Hepatocyte (in vitro differentiated cells): ENCODE measurements at regions not wholly inside any gene's neighbourhood (a gene's known extent, or its start where the extent isn't known, plus 50 kb on each side); places are given as distances from the start of the nearest gene placed in this dataset.

Experiments
- DNase-seq: peaks from one replicate; pipeline ENCODE4 v3.0.0-alpha.2; 2016; ENCODE audit warnings: low spot score
- H2AFZ ChIP-seq: fragments of 200-600 bp; sonication (generic); 2 replicates; pipeline ENCODE4 v1.6.0; 2016; ENCODE audit warnings: antibody characterized with exemption, mild to moderate bottlenecking
- H3K27ac ChIP-seq: fragments of 200-600 bp; sonication (generic); 2 replicates; pipeline ENCODE4 v1.5.1; 2016; ENCODE audit warnings: mild to moderate bottlenecking
- H3K27me3 ChIP-seq: fragments of 200-600 bp; sonication (generic); 2 replicates; pipeline ENCODE4 v1.6.1; 2016
- H3K36me3 ChIP-seq: fragments of 200-600 bp; sonication (generic); replicated peaks from 2 replicates; pipeline ENCODE4 v1.5.1; 2016; ENCODE audit warnings: low read depth; ENCODE audit not compliant: insufficient read depth
- H3K4me1 ChIP-seq: fragments of 200-600 bp; sonication (generic); 2 replicates; pipeline ENCODE4 v1.5.1; 2016; ENCODE audit warnings: mild to moderate bottlenecking, moderate library complexity; ENCODE audit not compliant: insufficient read depth
- H3K4me2 ChIP-seq: fragments of 200-600 bp; sonication (generic); 2 replicates; pipeline ENCODE4 v1.6.0; 2016
- H3K4me3 ChIP-seq: fragments of 200-600 bp; sonication (generic); 2 replicates; pipeline ENCODE4 v1.5.1; 2016; ENCODE audit warnings: mild to moderate bottlenecking
- H3K79me2 ChIP-seq: fragments of 200-600 bp; sonication (generic); 2 replicates; pipeline ENCODE4 v1.6.0; 2017; ENCODE audit warnings: mild to moderate bottlenecking
- H3K9me2 ChIP-seq: fragments of 200-600 bp; sonication (generic); replicated peaks from 2 replicates; pipeline ENCODE4 v1.6.0; 2017; ENCODE audit warnings: mild to moderate bottlenecking; ENCODE audit not compliant: insufficient read depth
- H3K9me3 ChIP-seq: fragments of 200-600 bp; sonication (generic); 2 replicates; pipeline ENCODE4 v1.5.1; 2016; ENCODE audit warnings: low read depth, mild to moderate bottlenecking
- H4K20me1 ChIP-seq: fragments of 200-600 bp; sonication (generic); 2 replicates; pipeline ENCODE4 v1.6.0; 2016; ENCODE audit warnings: mild to moderate bottlenecking; ENCODE audit not compliant: insufficient read depth, poor library complexity, severe bottlenecking
- EZH2 ChIP-seq: fragments of 200-600 bp; sonication (generic); IDR thresholded peaks from 2 replicates; pipeline ENCODE4 v1.6.1; 2016; ENCODE audit warnings: antibody characterized with exemption, mild to moderate bottlenecking, borderline replicate concordance
- EZH2phosphoT487 ChIP-seq: fragments of 200-600 bp; sonication (generic); IDR thresholded peaks from one replicate; pipeline ENCODE4 v1.6.1; 2018; ENCODE audit warnings: antibody characterized with exemption, mild to moderate bottlenecking, low read depth, moderate library complexity; ENCODE audit not compliant: unreplicated experiment, severe bottlenecking
- WGBS: methylation state at CpG from one replicate; pipeline ENCODE4 v1.1.6; 2016; ENCODE audit warnings: low lambda C conversion rate; ENCODE audit errors: missing lambda C conversion rate; 5-methylcytosine and 5-hydroxymethylcytosine counted together
- TF ChIP-seq, protein P1 (sequence below): fragments of 200-600 bp; sonication (generic); IDR thresholded peaks from 2 replicates; pipeline ENCODE4 v1.5.1; 2016; ENCODE audit warnings: antibody characterized with exemption, mild to moderate bottlenecking; ENCODE audit not compliant: poor library complexity

DNA sequence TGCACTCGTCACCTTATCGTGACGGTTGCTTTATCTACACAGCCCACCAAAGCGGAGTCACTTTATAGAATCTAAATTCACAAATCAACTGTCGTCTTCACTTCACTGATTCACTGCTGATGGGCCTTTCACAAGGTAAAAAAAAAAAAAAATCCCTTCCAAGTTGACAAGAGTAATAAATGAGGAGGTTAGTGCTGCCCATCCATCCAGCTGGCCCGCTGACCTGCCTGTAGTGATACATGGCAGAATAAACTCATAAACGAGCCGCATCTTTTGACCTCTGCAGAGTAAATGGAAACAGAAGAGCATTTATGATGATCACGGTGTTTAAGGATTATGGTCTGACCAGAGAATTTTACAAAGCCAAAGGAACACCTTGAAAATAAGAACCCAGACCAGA is 227.3 kb upstream of the IRX5 start:
- Histone ChIP-seq H2AFZ (no peak overlapping the region), H3K9me2 (no peaks in the 10 kb centered on the region), H3K36me3 (no peaks in the 10 kb centered on the region), H3K9me3 (no peaks in the 10 kb centered on the region), H4K20me1 (no peaks in the 10 kb centered on the region), H3K79me2 (no peaks in the 10 kb centered on the region), H3K27me3 (peaks cover 4% of the 10 kb centered on the region), H3K27ac (no peak overlapping the region), H3K4me3 (no peak overlapping the region), H3K4me2 (no peak overlapping the region), H3K4me1 (no peaks in the 10 kb centered on the region)
- WGBS: 74% methylated on average over 9 of the region's 9 CpGs
- no peak for TF ChIP-seq EZH2phosphoT487
- TF ChIP-seq EZH2: no peak
- TF ChIP-seq, protein P1, sequence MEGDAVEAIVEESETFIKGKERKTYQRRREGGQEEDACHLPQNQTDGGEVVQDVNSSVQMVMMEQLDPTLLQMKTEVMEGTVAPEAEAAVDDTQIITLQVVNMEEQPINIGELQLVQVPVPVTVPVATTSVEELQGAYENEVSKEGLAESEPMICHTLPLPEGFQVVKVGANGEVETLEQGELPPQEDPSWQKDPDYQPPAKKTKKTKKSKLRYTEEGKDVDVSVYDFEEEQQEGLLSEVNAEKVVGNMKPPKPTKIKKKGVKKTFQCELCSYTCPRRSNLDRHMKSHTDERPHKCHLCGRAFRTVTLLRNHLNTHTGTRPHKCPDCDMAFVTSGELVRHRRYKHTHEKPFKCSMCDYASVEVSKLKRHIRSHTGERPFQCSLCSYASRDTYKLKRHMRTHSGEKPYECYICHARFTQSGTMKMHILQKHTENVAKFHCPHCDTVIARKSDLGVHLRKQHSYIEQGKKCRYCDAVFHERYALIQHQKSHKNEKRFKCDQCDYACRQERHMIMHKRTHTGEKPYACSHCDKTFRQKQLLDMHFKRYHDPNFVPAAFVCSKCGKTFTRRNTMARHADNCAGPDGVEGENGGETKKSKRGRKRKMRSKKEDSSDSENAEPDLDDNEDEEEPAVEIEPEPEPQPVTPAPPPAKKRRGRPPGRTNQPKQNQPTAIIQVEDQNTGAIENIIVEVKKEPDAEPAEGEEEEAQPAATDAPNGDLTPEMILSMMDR: no peak
- DNase-seq: no peak

DNA sequence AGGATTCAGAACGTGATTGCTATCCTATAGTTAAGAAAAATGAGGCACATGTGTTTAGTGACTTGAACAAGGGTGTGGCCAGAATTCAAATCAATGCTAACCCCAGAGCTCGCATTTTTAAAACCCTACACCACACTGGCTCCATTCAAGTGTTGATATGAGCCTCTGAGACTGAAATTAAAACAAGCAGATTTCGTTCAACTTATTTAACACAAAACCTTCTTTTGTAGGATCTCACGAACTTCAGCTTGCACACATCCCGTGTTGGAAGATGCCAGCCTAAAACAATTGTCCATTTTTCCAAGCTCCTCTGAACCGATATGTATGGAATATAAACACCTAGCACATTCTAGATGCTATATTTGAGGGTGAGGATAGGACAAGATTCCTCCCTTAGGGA is 231.0 kb upstream of the IRX5 start:
- no peak overlapping the region for H3K27ac ChIP-seq
- 88% methylated on average over 6 of the region's 6 CpGs for WGBS
- H3K4me2 ChIP-seq: no peak overlapping the region
- H3K79me2 ChIP-seq: no peaks in the 10 kb centered on the region
- peaks cover 4% of the 10 kb centered on the region for H3K27me3 ChIP-seq
- no peaks in the 10 kb centered on the region for H3K9me2 ChIP-seq
- peaks cover 15% of the 10 kb centered on the region for H3K4me1 ChIP-seq
- H3K36me3 ChIP-seq: no peaks in the 10 kb centered on the region
- no peak for DNase-seq
- H3K9me3 ChIP-seq: no peaks in the 10 kb centered on the region
- no peak overlapping the region for H3K4me3 ChIP-seq
- TF ChIP-seq EZH2 (no peak), EZH2phosphoT487 (no peak)
- TF ChIP-seq, protein P1: no peak
- no peaks in the 10 kb centered on the region for H4K20me1 ChIP-seq
- no peak overlapping the region for H2AFZ ChIP-seq

DNA sequence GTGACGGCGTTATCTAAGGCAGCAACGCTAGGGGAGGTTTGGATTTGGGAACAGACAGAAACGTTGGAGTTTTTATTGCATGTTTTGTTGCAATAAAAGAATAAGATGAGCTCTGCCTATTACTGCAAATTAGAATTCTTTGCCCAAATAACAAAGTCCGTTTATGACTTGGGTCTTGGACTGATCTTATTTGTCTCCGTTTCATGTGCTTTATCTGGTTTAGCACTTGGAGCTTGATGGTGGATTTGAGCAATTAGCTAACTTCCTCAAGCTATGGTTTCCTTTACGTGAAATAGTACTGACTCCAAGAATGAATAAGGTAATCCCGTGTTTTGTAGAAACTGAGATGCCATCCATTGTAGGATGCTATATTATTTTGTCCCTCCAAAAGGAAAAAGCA is 233.0 kb upstream of the IRX5 start:
- H3K4me1 ChIP-seq: peaks cover 15% of the 10 kb centered on the region
- no peaks in the 10 kb centered on the region for H3K79me2 ChIP-seq
- no peaks in the 10 kb centered on the region for H3K9me2 ChIP-seq
- H4K20me1 ChIP-seq: no peaks in the 10 kb centered on the region
- no peak for DNase-seq
- H3K27me3 ChIP-seq: peaks cover 4% of the 10 kb centered on the region
- H3K9me3 ChIP-seq: no peaks in the 10 kb centered on the region
- H3K27ac ChIP-seq: no peak overlapping the region
- no peaks in the 10 kb centered on the region for H3K36me3 ChIP-seq
- peak overlapping the region; percentile 32 for H3K4me2 ChIP-seq
- TF ChIP-seq EZH2phosphoT487 (no peak), EZH2 (no peak)
- TF ChIP-seq, protein P1: no peak
- no peak overlapping the region for H3K4me3 ChIP-seq
- no peak overlapping the region for H2AFZ ChIP-seq
- WGBS: 44% methylated on average over 8 of the region's 8 CpGs

DNA sequence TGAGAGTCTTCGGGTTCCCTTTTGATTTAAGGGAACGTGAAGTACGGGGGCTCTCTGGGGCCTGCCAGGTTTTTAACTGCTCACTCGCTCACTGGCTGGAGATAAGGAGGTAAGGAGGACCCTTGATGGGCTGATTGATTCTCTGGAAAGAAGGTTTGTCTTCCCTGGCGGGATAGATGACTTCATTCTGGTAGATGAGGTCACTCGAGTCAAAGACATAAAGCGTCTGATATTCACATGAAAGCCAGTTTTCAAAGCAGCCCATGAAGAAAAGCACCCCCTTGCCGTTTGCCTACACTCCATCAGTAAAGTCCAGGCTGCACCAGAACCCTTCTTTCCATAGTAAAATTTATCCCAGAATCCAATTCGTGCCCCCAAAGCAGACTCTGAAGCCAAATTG is 233.7 kb upstream of the IRX5 start:
- Histone ChIP-seq H2AFZ (no peak overlapping the region), H3K9me3 (no peaks in the 10 kb centered on the region), H3K9me2 (no peaks in the 10 kb centered on the region), H3K27ac (no peak overlapping the region), H3K36me3 (no peaks in the 10 kb centered on the region), H4K20me1 (no peaks in the 10 kb centered on the region), H3K79me2 (no peaks in the 10 kb centered on the region), H3K27me3 (peaks cover 4% of the 10 kb centered on the region), H3K4me1 (peaks cover 15% of the 10 kb centered on the region), H3K4me3 (no peak overlapping the region), H3K4me2 (peak overlapping the region; percentile 32)
- TF ChIP-seq EZH2phosphoT487 (no peak), EZH2 (no peak)
- TF ChIP-seq, protein P1: no peak
- no peak for DNase-seq
- WGBS: 74% methylated on average over 9 of the region's 9 CpGs
